ENCODE measurements at regions not wholly inside any gene's neighbourhood (a gene's known extent, or its start where the extent isn't known, plus 50 kb on each side); places are given as distances from the start of the nearest gene placed in this dataset.

GRCh38 chr7:148950806-148951205 lies 66.7 kb upstream of the EZH2 start:
- DNase-seq = no peak

- DNase-seq = peak; percentile 14
Observed at GRCh38 chr7:148944935-148945934, 61.1 kb upstream of the EZH2 start.

DNA sequence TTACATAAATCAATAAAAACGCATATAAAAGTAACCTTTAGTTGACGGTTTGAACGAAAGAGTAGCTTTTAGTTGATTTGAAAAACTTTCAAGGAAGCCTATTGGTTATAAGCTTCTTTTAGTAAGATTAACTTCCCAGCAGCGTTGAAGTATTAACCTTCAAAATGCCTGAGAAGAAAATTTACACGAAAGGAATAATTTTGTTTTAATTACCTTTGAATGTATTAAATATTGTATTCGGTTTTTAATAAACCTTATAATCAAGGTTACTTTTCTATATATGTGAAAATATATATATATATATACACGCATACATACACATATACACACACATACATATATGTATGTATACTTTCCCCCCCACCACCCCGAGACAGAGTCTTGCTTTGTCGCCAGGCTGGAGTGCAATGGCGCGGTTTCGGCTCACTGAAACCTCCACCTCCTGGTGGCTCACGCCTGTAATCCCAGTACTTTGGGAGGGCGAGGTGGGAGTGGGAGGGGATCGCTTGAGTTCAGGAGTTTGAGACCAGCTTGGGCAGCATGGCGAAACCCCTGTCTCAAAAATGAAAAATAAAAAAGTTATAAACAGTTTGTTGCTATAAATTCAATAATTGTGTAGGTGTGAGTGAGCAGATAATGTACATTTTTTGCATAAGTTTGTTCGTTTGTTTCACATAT lies 57.6 kb upstream of the EZH2 start:
- peak; percentile 62 for DNase-seq

DNA sequence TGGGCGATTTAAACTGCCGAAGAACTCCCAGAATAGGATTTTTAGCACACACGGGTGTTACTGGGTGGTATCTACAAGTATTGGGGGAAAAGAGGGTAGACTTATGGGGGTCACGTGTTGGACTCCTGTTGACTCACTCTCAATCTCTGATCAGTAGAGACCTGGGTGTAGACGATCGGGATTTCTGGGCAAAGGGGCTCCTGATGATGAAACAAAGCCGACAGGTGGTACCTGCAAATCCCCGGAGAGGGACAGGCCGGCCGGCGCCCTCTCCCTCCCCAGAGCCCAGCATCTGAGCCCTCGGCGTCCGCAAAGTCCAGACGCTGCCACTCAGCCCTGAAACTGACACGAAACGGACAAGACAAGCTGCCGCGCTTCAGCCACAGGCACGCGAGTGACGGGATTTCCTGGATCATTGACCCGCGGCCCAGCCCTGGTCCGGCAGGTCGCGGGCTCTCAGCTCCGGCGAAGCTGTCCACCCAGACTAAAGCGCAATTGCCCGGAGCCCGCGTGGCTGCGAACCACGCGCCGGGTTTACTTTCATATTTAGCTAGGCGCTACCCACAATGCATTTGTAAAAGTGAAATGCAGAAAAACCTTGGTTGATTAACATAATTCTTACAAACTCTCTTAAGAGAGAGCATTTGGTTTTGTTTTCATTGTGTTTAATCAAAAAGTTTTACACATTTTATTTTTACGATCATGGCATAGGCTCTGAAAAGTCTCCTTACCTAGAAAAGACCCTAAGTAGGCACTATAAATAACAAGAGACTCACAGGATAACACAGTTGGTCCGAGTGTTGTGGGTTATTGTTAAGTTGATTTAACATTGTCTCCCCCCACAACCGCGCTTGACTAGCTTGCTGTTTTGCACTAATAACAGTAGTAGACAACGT lies 56.9 kb upstream of the EZH2 start:
- peak; percentile 70 for DNase-seq

DNA sequence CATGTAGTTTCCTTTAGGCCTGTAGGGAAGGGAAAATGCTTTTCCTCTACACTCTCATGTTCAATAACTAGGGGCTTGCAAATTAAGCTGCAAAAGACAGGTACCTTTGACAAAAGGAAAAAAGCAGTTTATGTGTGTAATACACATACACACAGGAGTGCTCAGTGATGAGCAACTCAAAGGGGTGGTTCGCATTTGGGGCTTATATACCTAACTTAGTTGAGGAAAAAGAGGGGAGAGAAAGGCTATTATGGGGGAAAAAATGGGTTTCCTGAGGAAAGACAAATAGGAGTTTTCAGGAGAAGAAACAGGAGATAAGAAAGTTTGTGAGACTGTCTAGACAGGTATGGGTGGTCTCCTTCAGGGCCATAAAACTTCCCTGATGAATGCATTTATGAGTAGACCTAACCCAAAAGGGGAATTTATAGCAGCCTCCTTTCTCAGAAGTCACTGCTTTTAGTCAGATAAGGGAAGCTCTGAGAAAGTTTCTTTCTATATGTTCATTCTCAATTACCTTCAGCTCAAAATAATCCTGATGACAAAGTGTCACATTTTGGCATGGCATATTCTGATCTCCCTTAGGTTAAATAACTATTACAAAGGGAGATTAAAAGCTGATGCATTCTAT lies 55.2 kb upstream of the EZH2 start:
- no peak for DNase-seq

- no peak for DNase-seq
Observed at GRCh38 chr7:148935451-148935850, 51.4 kb upstream of the EZH2 start.

Data from NCI-H446 treated with DMSO at 0.1 percent for 48 hours (cell line).